OCI-LY7 (cell line): ENCODE measurements at regions not wholly inside any gene's neighbourhood (a gene's known extent, or its start where the extent isn't known, plus 50 kb on each side); places are given as distances from the start of the nearest gene placed in this dataset.

Source experiments
- EZH2phosphoT487 ChIP-seq: fragments of 200-600 bp; sonication (generic); IDR thresholded peaks from 2 replicates; pipeline ENCODE4 v1.6.1; 2018; ENCODE audit warnings: low read depth, borderline replicate concordance, mild to moderate bottlenecking, mixed run types, antibody characterized with exemption, low read length, moderate library complexity, mixed read lengths
- TF ChIP-seq, protein P1 (sequence below): fragments of 200-600 bp; sonication (generic); conservative IDR thresholded peaks from 2 replicates; pipeline ENCODE4 v1.5.1; 2014; ENCODE audit warnings: mild to moderate bottlenecking, antibody characterized with exemption, low read length, moderate library complexity, mixed read lengths

GRCh38 chr13:50379584-50379983 lies 364.3 kb downstream of the KCNRG start:
- TF ChIP-seq, protein P1, sequence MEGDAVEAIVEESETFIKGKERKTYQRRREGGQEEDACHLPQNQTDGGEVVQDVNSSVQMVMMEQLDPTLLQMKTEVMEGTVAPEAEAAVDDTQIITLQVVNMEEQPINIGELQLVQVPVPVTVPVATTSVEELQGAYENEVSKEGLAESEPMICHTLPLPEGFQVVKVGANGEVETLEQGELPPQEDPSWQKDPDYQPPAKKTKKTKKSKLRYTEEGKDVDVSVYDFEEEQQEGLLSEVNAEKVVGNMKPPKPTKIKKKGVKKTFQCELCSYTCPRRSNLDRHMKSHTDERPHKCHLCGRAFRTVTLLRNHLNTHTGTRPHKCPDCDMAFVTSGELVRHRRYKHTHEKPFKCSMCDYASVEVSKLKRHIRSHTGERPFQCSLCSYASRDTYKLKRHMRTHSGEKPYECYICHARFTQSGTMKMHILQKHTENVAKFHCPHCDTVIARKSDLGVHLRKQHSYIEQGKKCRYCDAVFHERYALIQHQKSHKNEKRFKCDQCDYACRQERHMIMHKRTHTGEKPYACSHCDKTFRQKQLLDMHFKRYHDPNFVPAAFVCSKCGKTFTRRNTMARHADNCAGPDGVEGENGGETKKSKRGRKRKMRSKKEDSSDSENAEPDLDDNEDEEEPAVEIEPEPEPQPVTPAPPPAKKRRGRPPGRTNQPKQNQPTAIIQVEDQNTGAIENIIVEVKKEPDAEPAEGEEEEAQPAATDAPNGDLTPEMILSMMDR, result no peak
- TF ChIP-seq EZH2phosphoT487, result no peak
